HG02852 (cell line): ENCODE measurements at regions not wholly inside any gene's neighbourhood (a gene's known extent, or its start where the extent isn't known, plus 50 kb on each side); places are given as distances from the start of the nearest gene placed in this dataset.

Experiments used
- ATAC-seq: cut with Tn5 transposase; IDR thresholded peaks from one replicate; pipeline ENCODE4 v1.9.1; 2021; ENCODE audit warnings: mild to moderate bottlenecking, moderate library complexity; ENCODE audit not compliant: unreplicated experiment

DNA sequence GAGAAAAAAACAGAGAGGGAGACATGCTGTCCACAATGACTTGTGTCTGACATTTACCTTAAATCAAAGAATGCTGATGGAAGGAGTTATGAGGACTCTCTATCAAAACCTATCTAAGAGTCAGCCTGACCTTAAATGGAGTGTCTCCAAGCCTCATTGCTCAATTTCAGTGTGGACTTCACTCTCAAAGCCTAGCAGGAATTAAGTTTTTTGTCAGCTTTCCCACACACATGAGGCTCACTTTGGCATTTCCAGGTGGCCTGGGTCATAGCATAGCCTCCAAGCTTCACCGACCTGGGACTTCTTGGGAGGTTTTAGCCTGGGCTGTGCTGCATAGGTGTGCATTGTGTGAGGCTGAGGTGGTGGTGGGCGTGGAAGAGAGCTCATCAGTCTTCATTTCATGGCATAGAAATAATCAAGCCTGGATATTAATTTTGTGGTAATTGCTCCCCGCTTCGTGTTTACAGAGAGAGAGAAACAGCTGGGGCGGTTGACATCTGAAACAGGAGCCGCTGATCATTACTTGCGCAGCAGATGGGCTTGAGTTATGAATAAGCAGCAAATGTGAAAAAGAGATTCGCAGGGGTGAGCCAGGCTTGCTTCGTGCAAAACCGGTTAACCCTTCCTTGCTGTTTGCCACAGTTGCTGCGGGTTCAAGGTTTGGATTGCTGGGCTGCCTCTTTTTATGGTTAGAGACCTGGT lies 647.8 kb downstream of the INHBA start:
- no peak for ATAC-seq

DNA sequence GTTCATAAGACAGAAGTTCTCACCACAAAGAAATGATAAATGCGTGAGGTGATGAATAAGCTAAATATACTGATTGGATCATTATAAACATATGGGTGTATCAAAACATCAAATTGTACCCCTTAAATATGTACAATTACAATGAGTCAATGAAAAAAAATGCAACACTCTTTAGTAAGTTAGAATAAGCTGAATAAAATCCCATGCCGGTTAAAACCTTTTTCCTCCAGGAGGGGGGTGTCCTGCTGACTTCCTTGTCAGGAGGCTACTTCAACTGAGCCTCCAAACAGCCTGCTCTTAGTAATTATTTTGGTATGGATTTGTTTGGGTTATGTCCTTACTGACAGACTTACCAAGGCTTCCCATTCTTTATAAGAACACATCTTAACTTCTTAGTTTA lies 649.1 kb downstream of the INHBA start:
- no peak for ATAC-seq

DNA sequence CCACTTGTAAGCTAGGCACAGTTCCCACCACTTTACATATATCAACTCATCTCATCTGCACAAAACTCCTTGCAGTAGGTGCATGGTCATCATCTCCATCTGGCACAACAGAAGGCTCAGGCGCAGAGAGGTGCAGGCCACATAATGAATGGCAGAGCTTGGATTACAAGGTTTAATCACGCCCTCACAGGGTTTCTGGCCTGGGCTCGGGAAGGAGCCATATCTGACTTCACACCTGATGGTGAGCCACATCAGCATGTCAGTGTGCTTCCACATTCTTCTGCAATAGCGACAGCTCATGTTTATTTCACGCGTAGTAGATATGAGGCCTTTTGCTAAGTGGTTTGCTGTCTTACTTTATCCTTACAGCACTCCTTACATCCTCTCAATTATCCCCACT lies 650.2 kb downstream of the INHBA start:
- no peak for ATAC-seq

DNA sequence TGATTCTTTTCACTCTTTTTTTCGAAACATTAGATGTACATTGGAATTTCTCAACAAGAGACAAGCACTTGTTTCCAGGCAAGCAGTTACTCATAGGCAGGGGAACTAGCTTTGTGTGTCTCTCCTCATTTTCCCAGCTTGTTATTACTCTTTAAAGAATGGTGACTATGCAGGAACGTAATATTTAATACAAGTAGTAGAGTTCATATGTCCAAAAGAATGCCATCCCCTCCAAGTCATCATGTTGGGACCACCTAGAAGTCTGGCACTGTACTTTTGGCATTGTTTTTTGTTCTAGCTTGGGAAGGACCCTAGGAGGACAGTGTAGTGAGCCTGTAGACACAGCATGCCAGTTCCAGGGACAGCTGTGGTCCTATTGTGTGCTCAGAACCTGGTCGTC lies 650.7 kb downstream of the INHBA start:
- no peak for ATAC-seq

DNA sequence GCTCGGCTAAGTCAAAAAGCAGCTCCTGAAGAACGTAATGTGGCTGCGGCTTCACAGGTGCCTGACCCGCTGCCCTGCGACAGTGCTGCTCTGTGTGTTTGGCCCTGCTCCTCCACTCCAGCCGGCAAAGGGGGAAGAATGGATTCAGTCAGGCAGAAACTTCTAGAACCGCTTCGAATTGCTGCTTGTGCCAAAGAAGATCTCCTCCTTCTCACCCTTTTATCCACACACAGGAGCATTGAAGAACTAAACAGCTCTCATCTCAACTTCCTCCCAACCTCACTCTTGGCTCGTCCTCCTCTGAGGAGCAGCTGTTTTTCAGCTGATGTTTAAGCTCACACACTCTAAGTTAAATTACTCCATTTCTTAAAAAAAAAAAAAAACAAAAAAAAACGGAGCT lies 651.4 kb downstream of the INHBA start:
- ATAC-seq, result no peak

DNA sequence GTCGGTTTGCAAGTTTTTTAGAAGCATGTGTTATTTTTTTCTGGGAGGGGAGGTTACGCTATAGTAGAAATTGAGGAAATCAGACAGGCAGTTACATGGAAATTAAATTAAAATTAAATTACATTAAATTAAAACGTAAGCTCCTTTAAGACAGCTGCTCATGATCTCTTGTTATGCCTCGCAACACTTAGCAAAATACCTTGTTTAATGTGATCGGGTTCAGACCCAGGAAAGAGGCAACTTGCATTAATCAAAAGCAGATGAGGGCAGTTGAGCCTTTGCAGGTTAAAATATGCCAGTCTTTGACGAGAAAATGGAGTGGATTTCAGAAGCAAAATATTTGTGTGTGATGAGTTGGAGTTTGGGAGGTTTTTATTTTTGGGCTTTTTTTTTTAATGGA lies 651.8 kb downstream of the INHBA start:
- ATAC-seq, result no peak

DNA sequence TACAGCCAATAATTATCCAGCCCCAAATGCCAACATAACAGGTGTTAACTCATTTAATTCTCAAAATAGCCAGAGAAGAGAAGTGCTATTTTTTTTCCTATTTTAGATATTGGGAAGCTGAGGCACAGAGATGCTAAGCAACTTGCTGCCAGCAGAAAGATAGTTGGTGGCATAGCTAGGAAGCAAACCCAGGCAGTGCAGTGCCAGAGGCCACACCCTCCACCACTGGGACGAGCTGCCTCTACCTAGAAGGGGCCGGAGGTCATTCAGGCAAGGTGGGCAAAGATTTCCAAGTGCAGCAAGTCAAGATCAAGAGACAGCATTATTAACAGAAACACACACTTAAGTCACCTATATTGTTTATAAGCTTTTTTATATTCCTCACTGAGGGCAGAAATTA lies 654.1 kb downstream of the INHBA start:
- ATAC-seq, result no peak

DNA sequence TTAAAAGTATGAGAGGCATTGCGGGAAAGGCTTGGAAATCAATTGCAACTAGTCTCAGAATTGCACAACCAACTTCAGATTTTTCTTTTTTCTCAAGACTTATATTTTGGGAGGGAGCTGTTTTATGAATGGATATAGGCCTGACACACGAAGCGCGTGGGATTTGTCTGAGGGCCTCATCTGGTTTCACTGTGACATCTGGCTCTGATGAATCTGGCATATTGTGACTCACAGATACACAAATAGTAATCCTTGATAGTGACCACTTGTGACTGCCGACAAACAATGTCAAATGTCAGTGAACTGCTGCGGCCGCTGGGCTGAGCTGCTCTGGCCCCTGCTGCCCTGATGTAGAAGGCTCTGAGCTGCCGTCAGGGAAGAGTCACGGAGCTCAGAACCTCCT lies 655.1 kb downstream of the INHBA start:
- no peak for ATAC-seq

DNA sequence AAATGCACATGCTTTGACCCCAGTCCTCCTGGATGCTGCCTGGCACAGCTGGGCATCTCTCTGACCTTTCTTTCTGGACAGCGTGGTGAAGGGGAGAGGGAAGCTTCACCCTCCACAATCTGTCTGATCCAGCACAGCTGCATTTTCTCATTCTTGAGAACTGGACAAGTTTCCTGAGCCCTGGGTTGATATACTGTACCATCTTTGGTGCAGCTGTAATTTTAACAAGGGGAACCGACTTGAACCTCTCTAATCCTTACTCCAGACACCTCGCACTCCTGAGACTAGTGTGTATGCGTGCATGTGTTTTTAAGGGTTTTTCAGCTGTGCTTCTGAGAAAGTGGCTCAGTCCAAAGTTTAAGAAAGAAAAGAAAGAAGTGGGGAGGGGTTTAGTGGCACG lies 655.7 kb downstream of the INHBA start:
- ATAC-seq, result no peak

DNA sequence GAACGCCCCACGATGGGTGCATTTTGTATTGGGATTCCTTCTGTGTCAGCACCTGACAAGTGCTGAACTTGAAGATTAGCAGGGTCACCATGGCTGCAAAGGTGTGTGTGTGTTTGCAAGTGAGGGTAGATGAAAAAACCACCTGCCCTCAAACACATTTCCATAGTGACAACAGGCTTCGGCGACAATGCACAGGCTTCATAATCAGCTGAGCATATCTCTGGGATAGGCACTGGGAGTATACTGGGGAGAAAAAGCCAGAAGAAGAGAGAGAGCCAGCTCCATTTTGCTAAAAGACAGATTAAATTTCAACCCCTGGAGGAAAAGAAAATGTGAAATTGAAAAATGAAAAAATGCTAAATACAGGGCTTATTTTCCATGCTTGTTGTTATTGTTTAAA lies 656.1 kb downstream of the INHBA start:
- no peak for ATAC-seq

DNA sequence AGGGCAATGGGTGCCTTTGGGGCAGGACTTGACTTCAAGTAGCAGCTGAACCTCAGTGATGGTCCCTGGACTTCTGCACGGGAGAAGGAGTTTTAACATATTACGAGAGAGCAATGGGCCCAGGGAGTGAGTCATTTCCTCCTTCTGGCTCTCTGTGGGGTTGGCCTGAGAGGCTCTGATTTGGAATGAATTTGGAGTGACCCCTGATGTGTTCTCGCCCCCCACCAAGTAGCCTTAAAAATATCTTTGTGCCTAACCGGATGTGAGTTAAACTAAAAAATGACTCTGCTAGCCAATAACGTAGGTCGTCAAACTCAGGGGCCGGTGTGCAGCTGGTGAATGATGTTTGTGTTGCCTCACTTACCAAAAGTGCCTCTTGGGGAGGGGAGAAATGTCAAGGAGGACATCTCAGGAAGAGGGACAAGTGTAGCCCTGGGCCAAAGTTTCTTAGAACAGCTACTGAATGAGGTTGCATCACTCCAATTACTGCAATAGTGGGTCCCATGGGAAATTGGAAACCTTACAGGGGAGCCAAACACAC lies 656.6 kb downstream of the INHBA start:
- ATAC-seq, result no peak

DNA sequence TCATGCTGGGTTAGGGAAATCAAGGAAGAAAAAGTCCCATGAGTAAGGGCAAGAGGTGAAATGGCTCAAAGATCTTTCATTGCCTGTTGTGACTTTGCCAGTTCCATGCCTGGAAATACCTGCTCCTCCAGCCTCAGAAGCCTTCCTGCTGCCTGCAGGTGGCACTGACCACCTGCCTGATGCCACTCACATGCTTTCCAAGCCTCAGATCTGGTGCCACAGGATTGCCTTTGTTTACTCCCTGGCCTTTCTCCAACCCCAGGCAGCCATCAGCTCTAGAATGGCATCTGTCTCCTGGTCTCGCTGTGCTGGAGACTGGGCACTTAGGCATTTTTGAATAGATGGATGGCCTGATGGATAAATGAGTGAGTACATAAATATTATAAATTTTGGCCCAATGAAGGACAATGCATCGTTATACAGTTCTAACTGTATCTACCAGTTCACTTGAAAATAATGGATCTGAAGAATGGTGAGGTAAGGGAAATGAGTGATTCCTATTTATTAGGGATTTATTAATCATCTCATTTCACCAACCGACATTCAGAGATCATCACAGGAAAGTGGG lies 657.2 kb downstream of the INHBA start:
- ATAC-seq, result no peak

DNA sequence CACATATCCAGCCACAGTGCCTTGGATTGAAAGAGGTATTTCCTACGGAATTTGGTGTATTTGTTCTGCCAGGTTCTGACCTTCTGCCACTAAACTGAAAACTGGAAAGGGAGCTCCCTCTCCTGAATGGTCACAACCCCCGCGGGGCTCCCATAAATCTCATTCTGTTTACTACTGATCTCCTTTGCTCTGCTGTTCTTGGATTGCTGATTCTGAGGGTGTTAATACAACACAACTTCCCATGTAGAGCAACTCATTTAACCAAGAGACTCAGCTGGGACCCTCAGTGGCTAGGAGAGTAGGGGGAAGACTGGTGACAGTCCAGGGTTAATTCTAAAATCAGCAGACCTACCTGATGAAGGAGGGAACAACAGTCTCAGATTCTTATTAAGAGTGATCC lies 662.9 kb downstream of the INHBA start:
- no peak for ATAC-seq

DNA sequence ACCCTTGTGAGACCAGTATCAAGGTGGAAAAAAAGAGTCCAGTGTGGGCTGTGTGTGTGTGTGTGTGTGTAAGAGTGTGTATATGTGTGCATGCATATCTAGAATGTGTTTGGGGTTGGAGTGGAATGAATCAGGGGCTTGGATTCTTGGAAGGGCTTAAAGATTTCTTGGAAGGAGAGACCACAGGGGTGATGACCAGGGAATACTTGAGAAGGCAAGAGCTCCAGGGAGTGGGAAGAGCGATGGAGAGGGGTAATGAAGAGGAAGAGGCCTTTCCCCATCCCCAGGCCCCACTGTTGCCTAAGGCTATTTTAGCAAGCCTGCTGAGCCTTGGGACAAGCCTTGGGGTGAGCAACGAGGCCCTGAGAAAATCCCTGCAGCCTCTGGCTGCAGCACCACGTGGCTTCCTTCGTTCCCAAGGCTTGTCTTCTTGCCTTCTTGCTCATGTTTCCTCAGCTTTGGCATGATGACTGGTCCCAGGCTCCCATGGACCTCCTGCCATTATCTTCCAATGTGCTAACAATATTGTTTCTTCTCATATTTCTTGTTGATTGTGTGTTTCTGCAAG lies 663.4 kb downstream of the INHBA start:
- no peak for ATAC-seq

DNA sequence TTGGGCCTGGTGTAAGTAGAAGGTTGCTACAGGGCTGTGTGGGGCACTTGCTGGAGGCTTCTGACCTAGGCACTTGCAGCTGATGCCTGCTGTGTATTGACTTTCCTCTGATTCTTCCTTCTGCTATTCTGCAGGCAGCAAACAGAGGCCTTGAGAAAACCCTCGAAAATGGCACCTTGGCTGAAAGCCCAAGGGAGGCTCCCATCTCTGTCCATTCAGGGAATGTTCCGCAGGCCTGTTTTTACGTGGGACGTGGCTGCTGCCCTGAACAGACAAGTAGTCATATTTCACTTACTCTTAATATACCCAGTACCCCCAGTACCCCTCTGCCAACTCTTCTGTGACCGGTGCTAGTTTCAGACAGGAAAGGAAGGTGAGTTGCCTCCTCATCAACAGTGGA lies 664.7 kb downstream of the INHBA start:
- no peak for ATAC-seq

DNA sequence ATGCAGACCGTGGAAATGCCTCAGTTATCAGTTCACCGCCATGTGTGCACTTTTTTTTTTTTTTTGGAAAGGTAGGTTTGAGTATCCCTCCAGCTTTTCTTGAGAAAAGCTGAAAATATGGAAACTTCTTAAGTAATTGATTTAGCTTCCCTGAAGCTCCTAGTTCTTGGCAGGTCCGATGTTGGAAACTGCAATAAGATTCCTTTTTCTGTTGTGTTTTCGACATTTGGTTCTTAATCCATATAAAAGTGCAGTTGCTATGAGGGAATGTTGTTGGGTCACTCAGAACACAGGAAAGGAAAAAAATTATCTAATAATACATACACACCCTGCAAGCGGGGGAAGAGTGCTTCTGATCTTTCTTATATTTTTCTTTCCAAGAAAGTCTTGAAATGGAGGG lies 665.2 kb downstream of the INHBA start:
- no peak for ATAC-seq

DNA sequence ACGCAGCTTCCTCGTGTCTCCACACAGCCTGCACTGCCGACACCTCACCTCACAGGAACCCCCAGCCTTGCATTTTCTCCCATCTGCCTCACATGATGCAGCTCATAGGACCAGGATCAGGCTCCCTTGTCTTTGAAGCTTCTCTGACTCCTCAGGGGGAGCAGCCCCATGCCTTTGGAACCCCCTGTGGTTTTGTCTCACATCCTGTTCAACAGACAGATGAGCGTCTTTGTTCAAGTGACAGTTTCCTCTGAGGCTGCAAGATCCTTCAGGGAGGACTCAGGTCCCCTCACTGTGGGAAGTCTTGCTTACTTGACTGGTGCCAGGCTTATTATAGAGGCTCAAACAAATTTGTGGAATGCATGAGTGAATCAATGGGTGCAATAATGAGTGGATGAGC lies 667.1 kb downstream of the INHBA start:
- ATAC-seq, result no peak

DNA sequence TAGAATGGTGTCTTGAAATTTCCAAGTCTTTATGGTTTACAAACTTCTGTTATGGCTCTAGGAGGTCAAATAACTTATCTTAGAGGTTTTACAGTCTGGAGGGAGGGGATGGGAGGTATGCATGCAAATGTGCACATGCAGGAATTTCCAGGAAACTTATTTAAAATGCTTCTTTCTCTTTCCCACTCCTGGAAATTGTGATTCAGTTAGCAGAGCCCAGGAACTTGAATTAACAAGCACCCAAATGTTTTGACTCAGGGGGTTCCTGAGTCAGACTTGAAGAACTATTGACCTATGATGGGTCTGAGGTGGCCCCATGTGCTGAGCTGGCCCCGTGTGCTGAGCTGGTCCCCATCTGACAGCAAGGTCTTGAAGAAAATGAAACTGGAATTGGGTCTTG lies 669.4 kb downstream of the INHBA start:
- no peak for ATAC-seq

DNA sequence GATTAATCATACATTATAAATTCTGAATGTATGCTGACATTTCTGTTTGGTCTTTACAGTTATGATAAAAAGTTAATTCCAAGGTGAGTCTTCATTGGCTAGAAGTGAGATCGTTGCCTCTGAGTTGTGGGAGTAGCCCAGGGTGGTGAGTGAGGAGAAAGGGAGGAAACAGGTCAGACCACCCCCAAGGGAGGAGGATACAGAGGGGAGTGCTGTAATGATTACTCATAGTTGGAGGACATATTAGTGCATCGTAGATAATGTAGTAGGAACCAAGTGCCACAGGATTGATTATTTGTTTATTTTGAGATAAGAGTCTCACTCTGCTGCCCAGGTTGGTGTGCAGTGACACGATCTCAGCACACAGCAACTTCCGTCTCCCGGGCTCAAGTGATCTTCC lies 672.2 kb downstream of the INHBA start:
- ATAC-seq, result no peak

DNA sequence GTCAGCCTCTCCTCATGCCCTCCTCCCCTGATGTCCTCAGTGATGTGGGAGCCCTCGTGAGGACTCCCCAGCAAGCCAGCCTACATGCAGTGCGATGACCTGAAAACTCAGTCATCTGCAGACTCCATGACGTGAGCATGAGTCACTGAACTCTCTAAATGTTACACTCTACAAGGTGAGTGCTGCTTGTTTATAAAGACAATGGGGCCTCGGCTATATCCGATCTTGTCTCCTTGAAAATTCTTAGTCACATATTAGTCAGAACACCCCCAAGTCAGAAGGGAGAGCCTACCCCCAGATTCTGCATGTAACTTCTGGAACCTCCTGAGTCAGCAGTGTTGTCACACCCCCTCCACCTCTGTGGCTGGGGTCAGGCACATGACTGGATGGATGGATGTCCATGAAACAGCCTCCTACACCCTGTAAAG lies 673.8 kb downstream of the INHBA start:
- no peak for ATAC-seq

DNA sequence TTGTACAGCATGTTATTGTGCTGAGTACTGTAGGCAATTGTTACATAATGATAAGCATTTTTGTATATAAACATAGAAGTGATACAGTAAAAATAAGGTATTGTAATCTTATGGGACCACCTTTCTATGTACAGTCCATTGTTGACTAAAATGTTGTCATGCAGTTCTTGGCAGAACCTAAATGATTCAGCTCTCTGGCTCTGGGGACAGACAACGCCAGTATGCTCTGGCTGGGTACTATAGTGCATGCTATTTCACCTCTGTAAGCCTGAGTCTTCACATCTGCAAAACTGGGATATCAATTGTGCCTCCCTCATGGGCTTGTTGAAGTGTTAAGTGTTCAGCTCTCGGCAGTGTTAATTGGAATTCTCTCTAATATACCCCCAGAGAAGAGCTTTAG lies 674.3 kb downstream of the INHBA start:
- no peak for ATAC-seq

DNA sequence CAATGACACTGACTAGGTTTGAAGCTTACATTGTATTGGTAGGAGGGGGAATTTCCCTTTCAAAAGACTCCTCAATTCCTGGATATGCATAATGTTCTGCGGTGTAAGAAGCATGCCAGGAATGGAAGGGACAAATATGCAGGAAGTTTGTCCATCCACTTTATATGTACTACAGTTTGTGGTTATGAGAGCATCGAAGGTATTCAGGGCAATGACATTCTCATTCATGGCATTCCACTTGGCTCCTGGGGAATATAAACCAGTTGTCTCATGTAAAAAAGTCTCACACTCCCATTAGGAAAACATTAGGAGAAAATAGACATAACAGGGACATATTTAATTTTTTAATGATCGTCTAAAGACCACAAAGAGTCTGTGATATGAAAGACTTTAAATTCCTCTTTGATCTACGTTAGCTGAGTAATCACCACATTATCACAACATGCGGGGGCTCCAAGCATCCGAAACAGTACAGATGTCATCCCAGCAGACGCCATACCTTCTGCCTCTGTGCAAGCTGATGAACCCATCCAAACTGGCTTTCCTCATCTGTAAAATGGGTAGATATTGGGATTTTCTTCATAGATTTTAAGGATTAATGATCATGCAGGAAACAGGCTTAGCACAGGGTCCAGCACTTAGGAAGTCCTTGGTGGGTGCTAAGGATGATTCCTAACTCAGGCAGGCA lies 675.3 kb downstream of the INHBA start:
- ATAC-seq, result no peak
